GM19240 (cell line): ENCODE measurements at regions not wholly inside any gene's neighbourhood (a gene's known extent, or its start where the extent isn't known, plus 50 kb on each side); places are given as distances from the start of the nearest gene placed in this dataset.

ENCODE experiments used
- DNase-seq: peaks from one replicate; pipeline ENCODE4 v3.0.0; 2011; ENCODE audit warnings: low spot score; ENCODE audit not compliant: insufficient read length

DNA sequence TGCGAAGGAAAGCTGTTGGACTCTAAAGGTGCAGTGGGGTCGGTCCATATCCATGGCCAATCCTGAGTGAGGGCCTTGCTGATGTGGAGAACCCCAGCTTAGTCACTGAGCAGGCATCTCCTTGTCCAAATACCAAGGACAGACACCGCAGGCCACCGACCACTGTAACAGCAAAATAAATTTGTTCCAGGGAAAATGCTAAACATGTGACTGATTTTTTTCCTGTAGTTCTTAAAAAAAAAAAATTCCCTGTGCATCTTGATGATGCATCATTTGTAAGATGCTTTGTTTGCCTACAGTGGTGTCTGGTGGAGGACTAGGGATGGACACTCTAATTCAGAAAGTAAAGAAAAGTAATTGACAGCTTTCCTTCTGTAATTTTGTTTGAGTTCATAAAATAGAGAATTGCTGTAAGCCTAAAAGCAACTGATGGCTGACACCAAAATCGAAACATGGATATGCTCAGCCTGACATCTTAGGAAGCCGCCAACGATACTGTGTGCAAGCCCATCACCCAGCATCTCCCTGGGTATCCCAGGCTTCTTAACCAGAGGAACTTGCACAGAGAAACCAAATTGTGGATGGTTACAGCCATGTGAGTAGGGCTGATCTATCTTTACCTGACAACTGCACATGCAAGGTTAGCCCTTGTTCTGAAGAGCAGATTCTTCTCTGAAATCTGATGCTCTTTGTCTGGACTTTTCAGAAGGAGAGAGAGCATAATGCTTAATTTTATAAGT is 188.6 kb downstream of the ARL4C start:
- DNase-seq, result no peak

DNA sequence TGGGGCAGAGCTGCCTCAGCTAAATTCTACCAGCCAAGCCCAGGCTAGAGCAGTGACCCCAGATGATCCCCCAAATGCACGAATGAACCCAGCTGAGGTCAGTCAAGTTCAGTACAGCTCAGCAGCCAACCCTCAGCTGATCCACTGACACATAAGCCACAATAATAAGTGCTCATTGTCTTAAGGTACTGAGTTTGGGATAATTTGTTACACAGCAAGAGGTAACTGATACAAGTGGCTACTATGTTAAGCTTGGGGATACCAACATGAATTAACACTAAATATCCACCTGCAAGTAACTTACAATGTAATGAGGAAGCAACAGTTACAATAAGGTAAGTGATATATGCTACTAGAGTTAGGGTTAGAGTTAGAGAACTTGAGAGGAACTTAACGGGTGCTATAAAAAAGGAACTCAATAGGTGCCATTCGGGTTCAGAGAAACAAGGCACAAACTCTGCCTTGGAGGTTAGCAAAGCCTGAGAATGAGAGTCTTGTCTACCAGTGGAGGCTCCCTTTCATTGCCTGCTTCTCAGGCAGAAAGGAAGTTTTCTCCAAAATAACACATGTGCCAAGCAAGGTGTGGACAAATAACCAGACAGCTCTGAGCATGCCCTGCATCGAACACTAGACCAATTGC is 189.4 kb downstream of the ARL4C start:
- DNase-seq, result no peak

DNA sequence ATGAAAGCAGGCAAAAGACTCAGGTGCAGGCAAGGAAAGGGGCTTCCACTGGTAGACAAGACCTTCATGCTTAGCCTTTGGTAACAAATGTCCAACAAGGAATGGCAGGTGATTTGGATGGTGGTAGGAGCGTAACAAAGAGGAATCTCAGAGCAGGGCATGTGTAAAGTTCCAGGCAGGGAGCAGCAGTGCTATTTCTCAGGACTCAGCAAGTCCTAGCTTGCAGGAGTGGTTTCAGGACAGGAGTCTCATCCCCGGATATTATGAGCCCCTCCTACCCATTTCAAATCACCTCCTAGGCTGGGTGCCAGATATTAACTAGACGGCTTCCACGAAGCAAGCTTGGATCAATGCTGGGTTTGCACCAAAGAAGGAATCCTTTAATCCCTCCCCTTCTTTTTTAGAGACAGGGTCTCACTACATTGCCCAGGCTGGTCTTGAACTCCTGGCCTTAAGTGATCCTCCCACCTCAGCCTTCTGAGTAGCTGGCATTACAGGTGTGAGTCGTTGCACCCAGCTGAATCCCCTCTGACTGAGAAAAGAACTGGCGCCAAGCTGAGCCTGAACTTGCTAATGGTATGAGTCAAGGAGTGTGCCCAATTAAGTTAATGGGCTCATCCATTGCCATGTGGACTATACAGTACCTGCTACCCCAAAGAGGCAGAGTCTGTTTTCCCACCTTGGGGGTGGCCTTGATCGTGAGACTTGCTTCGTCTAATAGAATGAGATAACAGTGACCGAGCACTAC is 190.3 kb downstream of the ARL4C start:
- DNase-seq, result no peak

DNA sequence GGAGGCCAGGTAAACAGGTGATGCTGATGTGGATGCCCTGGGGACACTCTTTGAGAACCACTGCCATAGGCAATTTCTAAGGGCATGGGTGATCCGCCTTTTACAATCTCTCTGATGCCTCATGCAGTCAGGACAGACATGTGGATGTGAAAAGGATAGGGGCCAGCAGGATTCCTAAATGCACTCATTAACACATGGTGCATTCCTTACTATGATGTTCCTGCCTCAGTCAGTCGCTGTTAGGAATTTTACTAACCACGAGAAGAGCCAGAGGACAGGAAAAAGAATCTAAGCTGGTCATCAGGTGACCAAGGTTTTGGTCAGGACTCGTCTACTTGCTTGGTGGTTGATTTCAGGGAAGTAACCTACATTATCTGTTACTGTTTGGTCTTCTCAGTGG is 191.0 kb downstream of the ARL4C start:
- DNase-seq, result no peak

DNA sequence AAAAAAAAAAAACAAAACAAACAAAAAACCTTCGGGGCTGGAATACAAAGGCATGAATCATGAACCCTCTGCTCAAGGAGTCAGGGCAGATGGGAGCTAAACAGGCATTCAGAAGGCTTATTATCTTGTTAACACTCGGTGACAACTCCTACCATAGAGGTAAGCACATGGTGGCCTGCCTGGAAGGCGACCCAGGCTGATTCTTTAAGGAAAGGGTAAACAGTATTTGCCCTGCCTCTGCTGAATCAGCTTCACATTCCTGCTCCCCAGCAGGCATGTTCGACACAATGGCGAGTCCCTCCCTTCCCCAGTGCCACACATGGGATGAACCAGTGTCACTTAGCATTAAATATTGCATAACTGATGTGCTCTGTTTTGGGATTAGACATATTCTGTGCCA is 191.9 kb downstream of the ARL4C start:
- DNase-seq, result no peak

DNA sequence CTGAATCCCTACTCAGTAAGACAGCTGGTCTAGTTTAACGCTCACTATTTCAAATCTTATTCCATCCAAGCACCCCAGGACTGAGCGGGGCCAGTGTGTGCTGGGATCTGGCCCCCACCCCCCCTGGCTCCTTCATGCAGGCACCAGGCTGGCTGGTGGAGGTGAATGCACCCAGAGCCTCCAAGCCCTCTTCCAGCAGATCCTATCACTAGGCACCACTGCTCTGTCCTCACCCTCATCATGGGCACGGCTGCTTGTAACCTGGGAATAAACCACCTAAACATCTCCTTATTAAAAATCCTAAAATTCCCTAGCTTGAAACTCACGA is 194.3 kb downstream of the ARL4C start:
- DNase-seq, result no peak

DNA sequence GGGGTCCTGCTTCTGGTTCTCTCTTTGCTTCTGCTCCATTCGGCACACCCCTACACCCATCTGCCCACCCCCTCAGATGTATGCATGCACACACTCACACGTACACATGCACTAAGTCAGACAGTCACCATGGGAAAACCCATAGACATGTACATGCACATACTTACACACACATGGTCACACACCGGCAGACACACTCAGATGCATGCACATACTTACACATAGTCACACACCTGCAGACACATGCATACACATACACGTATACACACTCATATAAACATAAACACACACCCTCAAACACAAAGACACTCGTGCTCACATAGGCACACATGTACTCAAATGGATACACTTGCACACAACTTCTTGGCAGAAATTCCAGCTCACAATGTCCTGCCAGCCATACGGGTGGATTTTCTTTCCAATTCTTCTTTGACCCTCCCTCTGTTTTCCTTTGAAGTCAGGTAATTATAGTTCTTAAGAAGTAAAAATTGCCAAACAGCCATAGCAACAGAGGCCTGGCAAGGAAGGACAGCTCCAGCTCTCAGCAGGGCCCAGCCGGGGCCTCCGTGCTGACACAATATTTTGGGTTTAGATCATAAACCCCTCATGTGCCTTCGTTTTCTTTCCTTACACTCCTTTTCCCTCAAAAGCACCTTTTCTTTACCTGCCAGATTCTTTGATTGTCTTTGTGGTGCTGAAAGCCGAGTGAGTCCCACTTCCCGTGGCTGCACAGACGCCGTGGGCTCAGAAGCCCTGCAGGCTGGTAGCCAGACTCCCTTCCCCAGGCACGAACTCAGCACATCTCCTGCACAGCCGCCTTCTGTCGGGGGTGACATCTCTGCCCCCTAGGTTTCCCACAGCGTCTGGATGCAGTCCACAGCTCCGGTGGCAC is 195.7 kb downstream of the ARL4C start:
- no peak for DNase-seq

DNA sequence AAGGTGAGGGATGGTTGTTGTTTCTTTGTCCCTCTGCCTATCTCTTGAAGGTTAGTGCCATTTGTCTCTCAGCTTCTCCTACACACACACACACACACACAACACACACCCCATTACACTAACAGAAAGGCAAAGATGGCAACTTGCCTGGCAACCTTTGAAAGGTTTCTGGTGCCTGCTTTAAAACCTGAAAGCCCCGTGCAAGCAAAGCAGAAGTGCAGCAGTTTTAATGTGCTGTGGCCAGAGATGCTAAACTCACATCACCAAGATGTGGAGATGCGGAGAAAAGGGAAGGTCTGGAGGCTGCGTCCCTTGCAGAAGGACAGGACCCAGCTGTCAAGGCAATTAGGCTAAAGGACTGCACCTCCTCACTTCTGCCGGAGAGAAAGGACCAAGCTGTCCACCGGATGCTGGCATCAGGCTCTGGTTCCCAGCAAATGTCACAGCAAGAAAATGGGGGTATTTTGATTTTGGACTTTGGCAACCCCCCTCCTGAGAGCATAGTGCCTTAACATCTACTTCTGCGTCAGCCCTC is 196.4 kb downstream of the ARL4C start:
- no peak for DNase-seq

DNA sequence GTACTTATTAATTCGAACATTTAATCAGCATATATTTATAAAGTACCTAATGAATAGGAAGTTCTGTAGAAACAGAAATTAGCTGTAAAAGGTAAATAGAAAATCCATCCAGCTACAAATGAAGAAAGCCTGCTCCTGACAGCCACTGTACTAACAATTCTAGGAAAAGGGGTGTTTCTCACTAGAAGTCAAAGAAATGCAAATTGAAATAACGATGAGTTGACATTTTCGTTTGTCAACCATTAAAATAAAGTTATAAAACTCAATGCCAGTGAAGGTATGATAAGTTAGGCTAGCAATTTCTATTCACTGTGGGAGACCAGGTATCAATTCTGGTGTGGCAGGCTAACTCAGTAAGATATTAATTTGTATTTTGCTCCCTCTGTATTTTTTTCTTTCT is 198.0 kb downstream of the ARL4C start:
- DNase-seq, result no peak

DNA sequence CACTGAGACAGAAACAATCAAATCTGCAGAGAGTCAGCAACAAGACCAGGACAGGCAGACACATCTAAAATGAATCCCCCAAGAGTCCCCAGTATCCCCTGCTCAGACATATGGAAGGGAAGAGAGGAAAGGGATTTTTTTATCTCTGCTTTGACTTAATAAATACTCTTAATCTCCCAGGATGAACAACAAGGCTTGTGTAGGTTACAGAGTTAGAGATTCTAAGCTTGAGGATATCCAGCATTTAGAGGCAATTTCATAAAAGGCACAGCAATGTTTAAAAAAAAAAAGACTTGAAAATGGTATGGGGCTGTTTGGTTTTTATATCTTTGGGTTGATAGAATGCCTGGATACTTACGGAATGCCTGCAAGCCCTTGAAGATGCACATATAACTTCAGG is 199.9 kb downstream of the ARL4C start:
- DNase-seq, result no peak

DNA sequence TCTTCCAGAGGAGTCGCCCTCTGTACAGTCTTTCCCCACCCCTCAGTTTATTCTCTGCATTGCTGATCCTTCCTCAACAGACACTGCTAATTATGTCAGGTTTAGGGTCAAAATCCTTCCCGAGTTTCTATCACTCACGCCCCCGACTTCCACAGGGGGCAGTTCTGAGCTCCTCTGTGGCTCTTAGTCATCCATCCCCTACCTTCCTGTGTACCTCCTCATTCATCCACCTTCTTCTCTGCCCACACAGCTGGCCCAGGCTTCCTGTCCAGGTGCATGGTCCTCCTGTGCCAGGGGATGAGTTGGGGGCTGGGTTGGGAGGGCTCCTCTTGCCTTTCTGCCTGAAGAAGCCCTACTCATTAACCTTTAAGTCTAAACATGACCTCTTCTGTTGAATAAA is 202.9 kb downstream of the ARL4C start:
- no peak for DNase-seq

DNA sequence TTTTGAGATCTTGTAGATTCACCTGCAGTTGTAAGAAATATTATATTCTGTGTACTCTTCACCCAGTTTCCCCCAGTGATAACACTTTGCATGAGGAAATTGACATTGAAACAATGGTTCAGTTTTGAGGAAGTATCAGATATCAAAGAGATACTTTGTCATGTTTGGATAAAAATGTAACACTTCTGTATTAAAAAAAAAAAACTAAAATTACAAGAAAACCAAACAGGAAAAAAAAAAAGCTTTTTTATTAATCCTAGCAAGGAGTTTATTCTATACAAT is 204.0 kb downstream of the ARL4C start:
- DNase-seq, result no peak

DNA sequence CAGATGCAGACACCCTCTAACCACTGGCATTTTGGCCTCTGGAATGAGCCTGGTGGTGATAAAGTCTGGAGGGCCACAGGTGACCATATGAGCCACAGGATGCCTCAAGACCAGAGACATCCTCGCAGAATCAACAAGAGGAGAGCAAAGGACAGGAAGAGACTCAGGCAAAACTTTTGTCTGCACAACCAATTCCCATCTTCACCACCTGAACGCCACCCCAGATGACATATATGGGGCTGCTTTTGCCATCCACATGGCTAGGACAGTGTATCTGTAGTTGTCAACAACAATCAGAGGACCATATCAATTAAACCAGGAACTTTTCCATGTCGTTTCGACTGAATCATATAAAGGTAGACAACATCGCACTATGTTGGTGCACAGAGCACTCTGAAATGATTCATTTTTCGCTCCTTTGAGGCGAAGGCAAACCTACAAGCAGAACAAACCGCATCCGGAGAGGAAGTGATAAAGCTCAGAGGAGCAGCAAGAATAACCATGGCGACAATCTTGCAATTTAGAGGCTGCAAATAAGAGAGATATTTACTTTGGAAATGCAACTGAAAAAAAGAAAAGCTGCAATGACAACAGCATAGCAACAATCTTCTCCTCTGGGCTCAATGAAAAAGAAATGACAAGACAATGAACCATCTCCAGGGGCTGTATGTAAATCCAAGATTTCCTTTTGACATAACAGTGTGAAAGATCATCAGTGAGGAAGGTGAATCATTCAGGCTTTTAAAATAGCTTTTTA is 204.5 kb downstream of the ARL4C start:
- peak; percentile 49 for DNase-seq

DNA sequence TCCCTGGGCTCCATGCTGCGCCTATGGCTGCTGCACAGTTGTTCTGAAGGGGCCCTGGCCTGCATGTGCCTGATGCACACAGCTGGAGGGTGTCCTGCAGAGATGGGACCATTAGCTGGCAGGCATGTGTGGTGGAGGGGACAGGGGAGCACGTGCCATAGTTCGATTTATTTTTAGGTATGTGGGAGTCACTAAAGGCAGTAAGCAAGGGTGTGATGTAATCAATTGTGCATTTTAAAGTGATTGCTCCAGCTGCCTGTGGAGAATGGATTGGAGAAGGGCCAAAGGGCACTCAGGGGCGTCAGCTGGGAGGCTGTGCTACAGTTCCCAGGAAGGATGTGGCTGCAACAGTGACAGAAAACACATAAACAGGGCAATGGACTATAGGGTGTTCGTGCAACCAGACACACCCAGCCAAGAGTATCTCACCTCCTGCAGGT is 205.1 kb downstream of the ARL4C start:
- DNase-seq, result no peak

DNA sequence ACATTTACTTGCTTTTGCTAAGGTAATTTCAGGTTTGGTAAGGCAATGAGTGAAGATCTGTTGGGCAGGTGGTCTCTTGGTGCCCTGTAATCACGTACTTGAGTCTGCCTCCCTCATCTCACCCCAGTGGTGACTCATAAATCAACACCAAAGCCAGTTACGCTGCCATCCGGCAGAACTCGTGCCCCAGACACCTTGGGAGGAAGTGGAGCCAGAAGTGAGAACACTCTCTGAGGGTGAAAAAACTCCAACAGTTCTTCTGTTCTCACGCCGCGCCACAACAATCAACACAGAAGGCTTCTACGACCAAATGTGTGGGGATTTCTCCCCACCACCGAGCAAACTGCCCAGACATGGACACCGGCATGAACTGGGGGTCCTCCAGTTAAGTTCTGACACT is 206.2 kb downstream of the ARL4C start:
- no peak for DNase-seq

DNA sequence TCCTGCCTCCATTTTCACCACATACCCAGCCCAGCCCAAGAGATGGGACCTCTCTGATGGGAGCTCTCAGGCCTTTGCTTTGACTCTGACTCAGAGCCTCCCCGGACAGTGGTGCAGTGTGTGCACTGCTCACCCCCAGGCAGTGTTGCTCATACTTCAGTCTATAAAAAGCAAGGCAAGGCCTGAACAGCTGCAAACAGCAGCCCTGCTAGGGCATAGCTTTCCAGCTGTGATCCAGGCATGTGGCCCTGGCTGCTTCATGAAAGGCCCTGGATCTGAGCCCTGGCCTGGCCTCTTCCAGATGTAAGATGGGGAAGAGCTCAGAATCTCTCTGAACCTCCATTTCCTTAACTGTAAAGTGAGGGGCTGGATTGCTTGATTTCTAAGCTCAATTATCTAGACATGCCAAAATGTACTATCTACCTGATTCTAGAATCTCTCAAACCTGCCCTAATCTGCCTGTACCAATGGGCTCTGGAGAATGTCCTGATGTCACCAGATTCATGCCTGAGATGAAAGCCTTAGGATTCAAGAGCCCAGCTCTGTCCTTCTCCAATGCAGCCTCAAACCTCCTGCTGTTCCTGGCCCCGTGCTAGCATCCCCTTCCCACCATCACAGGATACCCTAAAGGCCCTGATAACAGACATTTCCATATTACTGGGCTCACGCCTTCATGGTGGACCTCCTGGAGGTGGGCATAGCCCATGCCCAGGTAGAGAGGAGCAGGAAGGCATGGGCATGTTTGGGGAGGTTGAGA is 206.9 kb downstream of the ARL4C start:
- no peak for DNase-seq

DNA sequence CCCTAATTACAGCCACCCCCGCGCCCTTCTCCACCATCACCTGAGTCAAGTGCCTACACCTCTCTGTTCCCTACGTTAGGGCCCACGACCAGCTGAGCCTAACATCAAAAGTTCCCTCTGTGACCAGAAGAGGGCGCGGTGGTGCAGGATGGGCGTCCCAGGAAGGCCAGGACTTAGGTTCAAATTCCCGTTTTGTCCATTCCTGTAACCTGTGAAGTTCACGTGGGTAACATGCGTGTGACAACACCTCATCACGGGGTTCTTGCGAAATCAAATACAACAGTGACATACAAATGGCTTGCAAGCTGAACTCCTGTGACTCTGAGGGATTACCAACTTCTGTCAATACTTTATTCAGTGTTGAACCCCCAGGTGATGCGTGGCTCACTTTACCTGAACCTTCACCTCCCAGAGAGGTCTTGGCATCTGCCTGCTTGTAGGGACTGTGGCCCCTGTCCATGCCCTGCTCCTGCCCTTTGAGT is 207.9 kb downstream of the ARL4C start:
- DNase-seq, result no peak

DNA sequence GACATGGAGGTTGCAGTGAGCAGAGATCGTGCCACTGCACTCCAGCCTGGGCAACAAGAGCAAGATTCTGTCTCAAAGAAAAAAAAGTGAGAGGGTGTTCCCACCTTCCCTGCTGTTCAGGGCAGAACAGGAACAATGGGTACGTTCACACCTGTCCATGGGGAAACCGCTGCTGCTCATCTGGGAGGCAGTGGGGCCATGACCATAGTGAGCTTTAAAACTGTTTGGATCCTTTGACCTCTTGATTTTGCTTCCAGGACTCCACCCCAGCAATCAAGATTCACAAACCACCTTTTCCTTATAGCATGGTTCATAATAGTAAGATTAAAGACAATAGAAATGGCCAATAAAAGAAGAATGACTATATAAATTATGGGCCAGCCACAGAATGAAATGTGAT is 209.2 kb downstream of the ARL4C start:
- no peak for DNase-seq

DNA sequence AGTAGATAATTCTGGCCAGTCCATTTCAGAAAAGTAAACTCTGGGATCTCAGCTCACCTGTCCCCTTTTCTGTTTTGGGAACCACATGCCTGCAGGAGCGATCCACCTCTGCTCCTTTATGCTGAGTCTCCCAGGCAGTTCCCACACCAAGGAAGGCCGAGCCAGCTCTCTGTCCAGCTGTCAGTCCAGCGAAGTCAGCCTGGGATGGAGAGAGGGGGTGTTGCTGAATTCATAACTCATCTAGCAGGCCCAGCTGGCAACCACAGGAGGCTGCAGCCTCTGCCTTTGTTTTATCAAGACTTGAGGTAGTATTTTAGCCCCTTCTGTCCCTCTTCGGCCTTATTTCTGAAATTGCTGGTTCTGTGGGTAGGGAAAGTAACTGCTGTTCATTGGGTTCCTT is 209.9 kb downstream of the ARL4C start:
- no peak for DNase-seq

DNA sequence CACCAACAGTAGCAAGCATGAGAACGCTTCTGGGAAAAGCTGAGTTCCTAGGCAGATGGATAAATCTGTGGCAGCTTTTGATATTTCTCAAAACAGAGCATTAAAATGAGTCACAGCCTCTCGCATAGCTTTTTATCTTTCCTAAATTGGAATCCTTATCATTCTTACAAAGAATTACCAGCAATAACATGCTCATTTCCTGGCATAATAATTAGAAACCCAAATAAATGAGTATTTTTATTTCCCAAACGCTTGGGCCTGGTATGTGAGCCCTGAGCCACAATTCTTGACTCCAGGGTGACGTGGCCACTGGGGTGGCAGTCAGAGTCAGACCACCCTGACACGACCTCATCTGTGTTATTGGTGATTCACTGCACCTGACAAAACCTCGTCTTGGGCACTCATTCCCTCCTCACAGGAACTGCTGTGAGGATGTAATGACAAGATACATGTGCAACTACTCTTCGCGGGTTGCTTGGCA is 210.7 kb downstream of the ARL4C start:
- no peak for DNase-seq
